HepG2 (cell line): ENCODE measurements at regions not wholly inside any gene's neighbourhood (a gene's known extent, or its start where the extent isn't known, plus 50 kb on each side); places are given as distances from the start of the nearest gene placed in this dataset.

Experiments used
- ATAC-seq: fragments of 200-7000 bp; cut with Tn5 transposase; 3 replicates; pipeline ENCODE4 v1.9.1; 2020; ENCODE audit warnings: mild to moderate bottlenecking, moderate library complexity
- BruUV-seq: library from RNA; stranded (reverse); fragments of 400-500 nt; replicated peaks from 2 replicates; lab custom pipeline; 2021; lab: Mats Ljungman, UMichigan
- CTCF ChIA-PET: fragments of 300-600 bp; formaldehyde crosslinking; extraction: SDS; loops from one replicate; lab custom pipeline; 2021; ENCODE audit warnings: low total read pairs, inconsistent platforms, low intra/inter-chr PET ratio; lab: Yijun Ruan, JAX
- POLR2A ChIA-PET: fragments of 350-600 bp; sonication (Branson Sonifier 250); formaldehyde crosslinking; loops from one replicate; lab custom pipeline; 2020; ENCODE audit warnings: antibody characterized with exemption, inconsistent platforms; lab: Yijun Ruan, JAX
- DNase-seq: peaks from one replicate; pipeline ENCODE4 v3.0.0-alpha.2; 2015; ENCODE audit warnings: low spot score
- FAIRE-seq: peaks from 3 replicates; lab custom pipeline; 2011; peaks lifted over from hg19 to GRCh38; lab: Jason Lieb, UNC
- H2AFZ ChIP-seq: one replicate; pipeline ENCODE4 v1.6.1; 2011; ENCODE audit warnings: low read length, inconsistent platforms
- H3K27ac ChIP-seq: fragments of 300-600 bp; 3 replicates; pipeline ENCODE4 v1.8.0; 2011; ENCODE audit warnings: mixed run types, mild to moderate bottlenecking, mixed read lengths, low read length, inconsistent platforms; ENCODE audit not compliant: insufficient read depth; ENCODE audit errors: extremely low read length
- H3K27me3 ChIP-seq, 2 experiments: fragments of 200-600 bp in 1 of 2; 2 replicates in 1 of 2; 3 replicates in 1 of 2; pipeline versions ENCODE4 v1.6.0 to v1.8.0; 2011; ENCODE audit warnings: low read length in 2 of 2, mild to moderate bottlenecking in 2 of 2, moderate library complexity in 2 of 2, inconsistent platforms in 1 of 2; ENCODE audit not compliant: insufficient read depth in 2 of 2, control insufficient read depth in 1 of 2
- H3K36me3 ChIP-seq, 2 experiments: fragments of 200-600 bp in 1 of 2; replicated peaks in 1 of 2; 2 replicates in 1 of 2; 3 replicates in 1 of 2; pipeline versions ENCODE4 v1.5.1 to v1.8.0; 2011; ENCODE audit warnings: low read length in 2 of 2, inconsistent platforms in 1 of 2; ENCODE audit not compliant: insufficient read depth in 2 of 2, control insufficient read depth in 1 of 2
- H3K4me1 ChIP-seq: 2 replicates; pipeline ENCODE4 v1.5.1; 2012; ENCODE audit warnings: low read length, inconsistent platforms; ENCODE audit not compliant: insufficient read depth
- H3K4me2 ChIP-seq: 2 replicates; pipeline ENCODE4 v1.6.0; 2011; ENCODE audit warnings: low read depth, low read length, inconsistent platforms
- H3K4me3 ChIP-seq, 3 experiments: fragments of 200-600 bp in 1 of 3; sonication (generic), shearing (Covaris generic) in 1 of 3; replicated peaks in 1 of 3; 2 replicates each; pipeline ENCODE4 v1.5.1; 2011 to 2016; ENCODE audit warnings: low read length in 3 of 3, inconsistent platforms in 2 of 3, low read depth in 2 of 3, mild to moderate bottlenecking in 2 of 3, control low read depth in 1 of 3, mixed read lengths in 1 of 3; ENCODE audit not compliant: insufficient read depth in 1 of 3
- H3K79me2 ChIP-seq: one replicate; pipeline ENCODE4 v1.6.1; 2011; ENCODE audit warnings: low read length, inconsistent platforms; ENCODE audit not compliant: insufficient read depth
- H3K9ac ChIP-seq: 2 replicates; pipeline ENCODE4 v1.6.0; 2011; ENCODE audit warnings: mild to moderate bottlenecking, low read depth, low read length, inconsistent platforms; ENCODE audit not compliant: insufficient read depth
- H3K9me3 ChIP-seq: 2 replicates; pipeline ENCODE4 v1.5.1; 2012; ENCODE audit warnings: mild to moderate bottlenecking, low read length
- H4K20me1 ChIP-seq: 2 replicates; pipeline ENCODE4 v1.6.0; 2011; ENCODE audit warnings: inconsistent platforms, mild to moderate bottlenecking, low read length, moderate library complexity; ENCODE audit not compliant: insufficient read depth
- JDP2 ChIP-seq: sonication (generic); formaldehyde crosslinking; IDR thresholded peaks from 2 replicates; pipeline ENCODE4 v1.8.1; 2022; ENCODE audit warnings: missing genetic modification reagents, borderline replicate concordance
- KLF6 ChIP-seq: IDR thresholded peaks from 2 replicates; pipeline ENCODE4 v1.8.0; 2016; ENCODE audit warnings: missing biosample characterization, missing genetic modification reagents
- KMT2A ChIP-seq: sonication (generic); formaldehyde crosslinking; IDR thresholded peaks from 2 replicates; pipeline ENCODE4 v1.4.0; 2020; ENCODE audit warnings: missing genetic modification reagents
- PHF21A ChIP-seq: sonication (generic); formaldehyde crosslinking; IDR thresholded peaks from 2 replicates; pipeline ENCODE4 v1.5.0; 2020; ENCODE audit warnings: mild to moderate bottlenecking, missing genetic modification reagents
- ZNF570 ChIP-seq: sonication (generic); formaldehyde crosslinking; IDR thresholded peaks from 2 replicates; pipeline ENCODE4 v1.4.0; 2020; ENCODE audit warnings: mild to moderate bottlenecking, missing genetic modification reagents, borderline replicate concordance
- ZNF646 ChIP-seq: sonication (generic); formaldehyde crosslinking; IDR thresholded peaks from 2 replicates; pipeline ENCODE4 v1.9.0; 2021; ENCODE audit warnings: mild to moderate bottlenecking, missing genetic modification reagents
- ZNF839 ChIP-seq: sonication (generic); formaldehyde crosslinking; IDR thresholded peaks from 2 replicates; pipeline ENCODE4 v1.4.0; 2020; ENCODE audit warnings: missing genetic modification reagents, mild to moderate bottlenecking, borderline replicate concordance
- WGBS: methylation state at CpG from one replicate; pipeline ENCODE4 v1.1.6; 2017; ENCODE audit warnings: low lambda C conversion rate; 5-methylcytosine and 5-hydroxymethylcytosine counted together
- in situ Hi-C: cut with HindIII; loops from 2 replicates; pipeline ENCODE4 v1.10.0; 2017; ENCODE audit warnings: low pct_unique_long_range_greater_than_20kb; ENCODE audit not compliant: extremely low pct_ligation_motif_present
- intact Hi-C: fragments of 100-400 bp; cut with micrococcal nuclease; formaldehyde crosslinking; loops from one replicate; pipeline ENCODE4 v1.10.0; 2022; ENCODE audit not compliant: unreplicated experiment
- TF ChIP-seq, protein P1 (sequence below): sonication (generic); formaldehyde crosslinking; IDR thresholded peaks from 2 replicates; pipeline ENCODE4 v1.4.0; 2020; ENCODE audit warnings: missing genetic modification reagents, borderline replicate concordance
- TF ChIP-seq, protein P2 (sequence below): sonication (generic); formaldehyde crosslinking; IDR thresholded peaks from 2 replicates; pipeline ENCODE4 v1.5.1; 2020; ENCODE audit warnings: missing genetic modification reagents, mild to moderate bottlenecking, borderline replicate concordance
- TF ChIP-seq, protein P3 (sequence below): fragments of 450-650 bp; IDR thresholded peaks from 2 replicates; pipeline ENCODE4 v1.6.1; 2016

- no TSS peak for BruUV-seq
- 3% methylated on average over 7 of the region's 7 CpGs for WGBS
- POLR2A ChIA-PET = no interaction called here
- TF ChIP-seq, protein P1, sequence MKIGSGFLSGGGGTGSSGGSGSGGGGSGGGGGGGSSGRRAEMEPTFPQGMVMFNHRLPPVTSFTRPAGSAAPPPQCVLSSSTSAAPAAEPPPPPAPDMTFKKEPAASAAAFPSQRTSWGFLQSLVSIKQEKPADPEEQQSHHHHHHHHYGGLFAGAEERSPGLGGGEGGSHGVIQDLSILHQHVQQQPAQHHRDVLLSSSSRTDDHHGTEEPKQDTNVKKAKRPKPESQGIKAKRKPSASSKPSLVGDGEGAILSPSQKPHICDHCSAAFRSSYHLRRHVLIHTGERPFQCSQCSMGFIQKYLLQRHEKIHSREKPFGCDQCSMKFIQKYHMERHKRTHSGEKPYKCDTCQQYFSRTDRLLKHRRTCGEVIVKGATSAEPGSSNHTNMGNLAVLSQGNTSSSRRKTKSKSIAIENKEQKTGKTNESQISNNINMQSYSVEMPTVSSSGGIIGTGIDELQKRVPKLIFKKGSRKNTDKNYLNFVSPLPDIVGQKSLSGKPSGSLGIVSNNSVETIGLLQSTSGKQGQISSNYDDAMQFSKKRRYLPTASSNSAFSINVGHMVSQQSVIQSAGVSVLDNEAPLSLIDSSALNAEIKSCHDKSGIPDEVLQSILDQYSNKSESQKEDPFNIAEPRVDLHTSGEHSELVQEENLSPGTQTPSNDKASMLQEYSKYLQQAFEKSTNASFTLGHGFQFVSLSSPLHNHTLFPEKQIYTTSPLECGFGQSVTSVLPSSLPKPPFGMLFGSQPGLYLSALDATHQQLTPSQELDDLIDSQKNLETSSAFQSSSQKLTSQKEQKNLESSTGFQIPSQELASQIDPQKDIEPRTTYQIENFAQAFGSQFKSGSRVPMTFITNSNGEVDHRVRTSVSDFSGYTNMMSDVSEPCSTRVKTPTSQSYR (CRISPR knock-in tag) = no peak
- no peak for TF ChIP-seq ZNF570 (CRISPR knock-in tag)
- TF ChIP-seq, protein P2, sequence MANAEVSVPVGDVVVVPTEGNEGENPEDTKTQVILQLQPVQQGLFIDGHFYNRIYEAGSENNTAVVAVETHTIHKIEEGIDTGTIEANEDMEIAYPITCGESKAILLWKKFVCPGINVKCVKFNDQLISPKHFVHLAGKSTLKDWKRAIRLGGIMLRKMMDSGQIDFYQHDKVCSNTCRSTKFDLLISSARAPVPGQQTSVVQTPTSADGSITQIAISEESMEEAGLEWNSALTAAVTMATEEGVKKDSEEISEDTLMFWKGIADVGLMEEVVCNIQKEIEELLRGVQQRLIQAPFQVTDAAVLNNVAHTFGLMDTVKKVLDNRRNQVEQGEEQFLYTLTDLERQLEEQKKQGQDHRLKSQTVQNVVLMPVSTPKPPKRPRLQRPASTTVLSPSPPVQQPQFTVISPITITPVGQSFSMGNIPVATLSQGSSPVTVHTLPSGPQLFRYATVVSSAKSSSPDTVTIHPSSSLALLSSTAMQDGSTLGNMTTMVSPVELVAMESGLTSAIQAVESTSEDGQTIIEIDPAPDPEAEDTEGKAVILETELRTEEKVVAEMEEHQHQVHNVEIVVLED (CRISPR knock-in tag) = no peak
- TF ChIP-seq PHF21A (CRISPR knock-in tag) = no peak
- TF ChIP-seq, protein P3, sequence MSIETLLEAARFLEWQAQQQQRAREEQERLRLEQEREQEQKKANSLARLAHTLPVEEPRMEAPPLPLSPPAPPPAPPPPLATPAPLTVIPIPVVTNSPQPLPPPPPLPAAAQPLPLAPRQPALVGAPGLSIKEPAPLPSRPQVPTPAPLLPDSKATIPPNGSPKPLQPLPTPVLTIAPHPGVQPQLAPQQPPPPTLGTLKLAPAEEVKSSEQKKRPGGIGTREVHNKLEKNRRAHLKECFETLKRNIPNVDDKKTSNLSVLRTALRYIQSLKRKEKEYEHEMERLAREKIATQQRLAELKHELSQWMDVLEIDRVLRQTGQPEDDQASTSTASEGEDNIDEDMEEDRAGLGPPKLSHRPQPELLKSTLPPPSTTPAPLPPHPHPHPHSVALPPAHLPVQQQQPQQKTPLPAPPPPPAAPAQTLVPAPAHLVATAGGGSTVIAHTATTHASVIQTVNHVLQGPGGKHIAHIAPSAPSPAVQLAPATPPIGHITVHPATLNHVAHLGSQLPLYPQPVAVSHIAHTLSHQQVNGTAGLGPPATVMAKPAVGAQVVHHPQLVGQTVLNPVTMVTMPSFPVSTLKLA = no peak
- no peak for TF ChIP-seq ZNF839 (CRISPR knock-in tag)
- TF ChIP-seq ZNF646 (CRISPR knock-in tag) = no peak
- TF ChIP-seq KMT2A (CRISPR knock-in tag) = no peak
- no peak for TF ChIP-seq KLF6
- TF ChIP-seq JDP2 = no peak
These were observed 1144.6 kb upstream of the TMPRSS15 start for GRCh38 chr21:19547951-19548840.

More at GRCh38 chr21:19547951-19548840, 1144.6 kb upstream of the TMPRSS15 start:
- FAIRE-seq (no peak), DNase-seq (no peak), ATAC-seq (no peak)
- Histone ChIP-seq H3K4me1 (no peaks in the 10 kb centered on the region), H3K36me3 (no peaks in the 10 kb centered on the region), H3K9ac (no peak overlapping the region), H4K20me1 (no peaks in the 10 kb centered on the region), H2AFZ (no peak overlapping the region), H3K4me2 (no peak overlapping the region), H3K4me3 (no peak overlapping the region), H3K9me3 (peaks cover 86% of the 10 kb centered on the region), H3K27me3 (no peaks in the 10 kb centered on the region), H3K79me2 (no peaks in the 10 kb centered on the region), H3K27ac (no peak overlapping the region)
- in situ Hi-C loops (no loop called here), intact Hi-C loops (no loop called here)
- CTCF ChIA-PET = no interaction called here
